ENCODE measurements at regions not wholly inside any gene's neighbourhood (a gene's known extent, or its start where the extent isn't known, plus 50 kb on each side); places are given as distances from the start of the nearest gene placed in this dataset.
A peak's percentile ranks its signal among the peaks of the same experiment; 100 is the strongest.

- Histone ChIP-seq H3K36me3 (ENCODE audit: control insufficient read depth, insufficient read depth, low read length) (no peaks in the 10 kb centered on the region), H3K27me3 (ENCODE audit: control insufficient read depth, insufficient read depth, low read length) (peaks cover 3% of the 10 kb centered on the region), H3K4me3 (ENCODE audit: low read depth, low read length) (no peak overlapping the region)
- TF ChIP-seq CTCF (IDR thresholded peaks at IDR 0.05; ENCODE audit: insufficient read depth, low read length, severe bottlenecking), result no peak
- FAIRE-seq (no peak), DNase-seq (ENCODE audit: low read depth) (no peak)
Observed at GRCh38 chr14:49508124-49508523, 78.1 kb downstream of the RPS29 start.

GRCh38 chr14:49506650-49507049 lies 79.5 kb downstream of the RPS29 start:
- no peak for FAIRE-seq
- DNase-seq (ENCODE audit: low read depth), result peak; percentile 13
- Histone ChIP-seq H3K4me3 (ENCODE audit: low read depth, low read length) (no peak overlapping the region), H3K27me3 (ENCODE audit: control insufficient read depth, insufficient read depth, low read length) (peaks cover 3% of the 10 kb centered on the region), H3K36me3 (ENCODE audit: control insufficient read depth, insufficient read depth, low read length) (no peaks in the 10 kb centered on the region)
- TF ChIP-seq CTCF (IDR thresholded peaks at IDR 0.05; ENCODE audit: insufficient read depth, low read length, severe bottlenecking), result no peak

- Histone ChIP-seq H3K36me3 (ENCODE audit: control insufficient read depth, insufficient read depth, low read length) (no peaks in the 10 kb centered on the region), H3K27me3 (ENCODE audit: control insufficient read depth, insufficient read depth, low read length) (peaks cover 3% of the 10 kb centered on the region), H3K4me3 (ENCODE audit: low read depth, low read length) (no peak overlapping the region)
- FAIRE-seq, result peak; percentile 64
- peak; percentile 58 for DNase-seq (ENCODE audit: low read depth)
- no peak for TF ChIP-seq CTCF (IDR thresholded peaks at IDR 0.05; ENCODE audit: insufficient read depth, low read length, severe bottlenecking)
Observed at GRCh38 chr14:49505041-49505766, 81.0 kb downstream of the RPS29 start.

- no peaks in the 10 kb centered on the region for H3K36me3 ChIP-seq (ENCODE audit: control insufficient read depth, insufficient read depth, low read length)
- H3K27me3 ChIP-seq (ENCODE audit: control insufficient read depth, insufficient read depth, low read length), result peaks cover 2% of the 10 kb centered on the region
- FAIRE-seq, result no peak
- no peak overlapping the region for H3K4me3 ChIP-seq (ENCODE audit: low read depth, low read length)
- TF ChIP-seq CTCF (IDR thresholded peaks at IDR 0.05; ENCODE audit: insufficient read depth, low read length, severe bottlenecking), result peak; percentile 72
- peak; percentile 73 for DNase-seq (ENCODE audit: low read depth)
Observed at GRCh38 chr14:49497725-49498348, 88.3 kb downstream of the RPS29 start.

- H3K36me3 ChIP-seq (ENCODE audit: control insufficient read depth, insufficient read depth, low read length), result no peaks in the 10 kb centered on the region
- no peak for TF ChIP-seq CTCF (IDR thresholded peaks at IDR 0.05; ENCODE audit: insufficient read depth, low read length, severe bottlenecking)
- peaks cover 2% of the 10 kb centered on the region for H3K27me3 ChIP-seq (ENCODE audit: control insufficient read depth, insufficient read depth, low read length)
- FAIRE-seq, result no peak
- no peak overlapping the region for H3K4me3 ChIP-seq (ENCODE audit: low read depth, low read length)
- no peak for DNase-seq (ENCODE audit: low read depth)
Observed at GRCh38 chr14:49497267-49497666, 88.9 kb downstream of the RPS29 start.
